Astrocyte of the cerebellum (primary cell): ENCODE measurements at regions not wholly inside any gene's neighbourhood (a gene's known extent, or its start where the extent isn't known, plus 50 kb on each side); places are given as distances from the start of the nearest gene placed in this dataset.

ENCODE experiments used
- DNase-seq: peaks from one replicate; pipeline ENCODE4 v3.0.0-alpha.2; 2011; ENCODE audit warnings: low read depth
- H3K4me3 ChIP-seq: 2 replicates; pipeline ENCODE4 v1.5.1; 2011; ENCODE audit warnings: mild to moderate bottlenecking, low read depth, low read length, moderate library complexity
- in situ Hi-C: cut with HindIII; loops from 2 replicates; pipeline ENCODE4 v1.10.0; 2017; ENCODE audit warnings: low sequenced_read_pairs
- TF ChIP-seq, protein P1 (sequence below): IDR thresholded peaks from 2 replicates; pipeline ENCODE4 v1.5.1; 2012; ENCODE audit warnings: low read length, low read depth, moderate library complexity, mild to moderate bottlenecking; ENCODE audit errors: missing control alignments

- TF ChIP-seq, protein P1, sequence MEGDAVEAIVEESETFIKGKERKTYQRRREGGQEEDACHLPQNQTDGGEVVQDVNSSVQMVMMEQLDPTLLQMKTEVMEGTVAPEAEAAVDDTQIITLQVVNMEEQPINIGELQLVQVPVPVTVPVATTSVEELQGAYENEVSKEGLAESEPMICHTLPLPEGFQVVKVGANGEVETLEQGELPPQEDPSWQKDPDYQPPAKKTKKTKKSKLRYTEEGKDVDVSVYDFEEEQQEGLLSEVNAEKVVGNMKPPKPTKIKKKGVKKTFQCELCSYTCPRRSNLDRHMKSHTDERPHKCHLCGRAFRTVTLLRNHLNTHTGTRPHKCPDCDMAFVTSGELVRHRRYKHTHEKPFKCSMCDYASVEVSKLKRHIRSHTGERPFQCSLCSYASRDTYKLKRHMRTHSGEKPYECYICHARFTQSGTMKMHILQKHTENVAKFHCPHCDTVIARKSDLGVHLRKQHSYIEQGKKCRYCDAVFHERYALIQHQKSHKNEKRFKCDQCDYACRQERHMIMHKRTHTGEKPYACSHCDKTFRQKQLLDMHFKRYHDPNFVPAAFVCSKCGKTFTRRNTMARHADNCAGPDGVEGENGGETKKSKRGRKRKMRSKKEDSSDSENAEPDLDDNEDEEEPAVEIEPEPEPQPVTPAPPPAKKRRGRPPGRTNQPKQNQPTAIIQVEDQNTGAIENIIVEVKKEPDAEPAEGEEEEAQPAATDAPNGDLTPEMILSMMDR: no peak
- H3K4me3 ChIP-seq: no peak overlapping the region
- in situ Hi-C loops: no loop called here
- DNase-seq: peak; percentile 11
These were observed 615.6 kb upstream of the ADAMTS9 start for GRCh38 chr3:65303431-65303830.

DNA sequence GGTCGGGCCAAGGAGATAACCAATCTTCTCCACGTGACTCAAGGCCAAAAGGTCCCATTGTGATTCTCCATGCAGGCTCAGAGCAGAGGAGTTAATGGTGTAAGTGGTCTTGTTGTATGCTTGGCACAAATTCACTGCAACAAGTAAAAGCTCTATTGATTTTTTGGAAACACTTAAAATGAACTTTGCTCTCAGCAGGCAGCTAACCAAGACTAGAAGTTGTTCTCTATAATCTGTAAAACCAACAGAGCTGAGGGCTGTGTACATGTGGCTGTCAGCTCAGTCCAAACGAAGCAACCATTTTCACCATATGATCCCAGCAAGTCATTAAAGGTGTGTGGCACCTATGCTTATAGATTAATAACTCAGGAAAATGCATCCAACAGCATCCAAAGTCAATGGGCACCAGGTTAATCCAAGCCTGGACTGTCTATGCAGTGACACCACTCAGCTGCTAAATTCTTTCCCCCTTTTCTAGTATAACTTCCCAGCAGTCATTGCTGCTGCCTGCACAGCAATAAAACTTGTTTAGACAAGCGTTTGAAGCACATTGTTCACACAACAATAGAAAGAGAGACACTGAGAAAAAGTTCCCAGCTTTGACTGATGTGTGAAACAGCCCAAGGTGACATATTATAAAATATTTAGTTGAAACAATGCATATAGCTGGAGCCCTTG lies 603.8 kb upstream of the ADAMTS9 start:
- in situ Hi-C loops: no loop called here
- H3K4me3 ChIP-seq: no peak overlapping the region
- TF ChIP-seq, protein P1: no peak
- DNase-seq: no peak

GRCh38 chr3:65288776-65289175 lies 601.0 kb upstream of the ADAMTS9 start:
- TF ChIP-seq, protein P1: no peak
- no peak for DNase-seq
- in situ Hi-C loops: no loop called here
- no peak overlapping the region for H3K4me3 ChIP-seq

- no peak for DNase-seq
- TF ChIP-seq, protein P1: no peak
- no peak overlapping the region for H3K4me3 ChIP-seq
- in situ Hi-C loops: no loop called here
These were observed 598.2 kb upstream of the ADAMTS9 start for GRCh38 chr3:65285956-65286355.

DNA sequence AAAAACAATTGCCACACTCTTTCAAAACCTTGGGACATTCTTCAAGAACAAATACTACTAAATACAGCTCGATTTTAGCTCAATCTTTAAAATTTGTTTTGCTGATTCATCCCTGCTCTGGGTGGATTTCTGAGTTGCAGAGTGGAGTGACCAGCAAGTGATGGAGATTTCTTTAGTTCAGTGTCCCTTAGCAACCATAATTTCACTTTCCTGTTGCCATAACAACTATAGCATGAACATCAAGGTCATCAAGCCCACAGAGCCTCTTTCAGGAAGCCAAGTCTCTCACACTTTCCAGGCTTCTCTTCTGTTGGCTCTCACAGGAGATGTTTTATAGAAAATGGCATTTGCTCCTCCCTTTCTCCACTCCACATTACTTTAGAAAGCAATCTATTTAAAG lies 597.2 kb upstream of the ADAMTS9 start:
- TF ChIP-seq, protein P1: no peak
- no peak for DNase-seq
- in situ Hi-C loops: no loop called here
- no peak overlapping the region for H3K4me3 ChIP-seq

DNA sequence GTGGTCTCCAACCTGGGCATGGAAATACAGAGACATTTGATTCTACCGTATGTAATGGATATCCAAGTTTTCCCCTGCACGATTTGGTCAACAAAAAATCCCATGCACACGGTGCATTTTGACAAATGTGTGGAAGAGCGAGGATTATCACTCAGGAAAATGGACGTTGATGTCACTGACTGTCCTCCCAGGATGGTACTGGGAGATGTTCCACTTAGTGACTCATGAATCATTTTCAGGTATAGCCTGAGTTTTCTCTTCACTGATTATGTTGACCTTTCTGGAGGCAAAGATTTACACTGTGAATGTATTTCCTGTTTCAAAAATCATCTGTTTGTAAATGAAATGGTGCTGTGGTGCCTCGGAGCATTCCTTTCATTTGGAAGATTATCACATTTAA lies 596.7 kb upstream of the ADAMTS9 start:
- TF ChIP-seq, protein P1: no peak
- no peak for DNase-seq
- in situ Hi-C loops: no loop called here
- H3K4me3 ChIP-seq: no peak overlapping the region

DNA sequence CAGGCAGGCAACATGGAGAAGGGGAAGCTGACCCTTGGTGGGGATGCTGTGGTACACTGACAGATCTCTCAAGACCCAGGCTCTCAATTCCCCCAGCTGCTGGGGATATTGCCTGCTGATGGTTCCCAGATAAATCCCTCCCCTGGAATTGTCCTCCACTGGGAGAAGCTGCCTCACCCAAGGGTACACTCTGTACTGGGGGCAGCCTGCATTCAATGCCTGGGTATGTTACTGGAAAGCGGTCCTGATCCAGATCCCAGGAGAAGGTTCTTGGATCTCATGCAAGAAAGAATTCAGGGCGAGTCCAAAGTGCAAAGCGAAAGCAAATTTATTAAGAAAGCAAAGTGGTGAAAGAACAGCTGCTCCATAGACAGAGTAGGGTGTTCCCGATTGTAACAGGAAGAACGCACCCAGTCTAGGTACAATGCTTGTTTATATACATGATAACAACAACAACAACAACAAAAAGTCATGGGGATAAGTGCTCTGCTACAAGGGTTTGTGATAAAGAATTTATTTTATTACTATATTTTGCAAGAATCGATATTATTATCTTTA lies 591.5 kb upstream of the ADAMTS9 start:
- in situ Hi-C loops: loop anchor here (5.0 kb wide), 1 partner anchor 43 kb away; no protein-coding TSS in a partner anchor
- H3K4me3 ChIP-seq: no peak overlapping the region
- TF ChIP-seq, protein P1: no peak
- no peak for DNase-seq
